OCI-LY1 (cell line): ENCODE measurements at regions not wholly inside any gene's neighbourhood (a gene's known extent, or its start where the extent isn't known, plus 50 kb on each side); places are given as distances from the start of the nearest gene placed in this dataset.
"Not testable (repeated sequence)": the region's sequence is repeated elsewhere in the genome, so short reads cannot be mapped to it uniquely, and the experiment has no call there.

Source experiments
- H2AFZ ChIP-seq: fragments of 200-600 bp; sonication (generic), shearing (Covaris generic); 2 replicates; pipeline ENCODE4 v1.6.0; 2014; ENCODE audit warnings: antibody characterized with exemption, mild to moderate bottlenecking, low read length
- H3F3A ChIP-seq: fragments of 200-600 bp; sonication (generic), shearing (Covaris generic); 2 replicates; pipeline ENCODE4 v1.6.0; 2014; ENCODE audit warnings: mild to moderate bottlenecking, antibody characterized with exemption, low read length, moderate library complexity; ENCODE audit not compliant: insufficient read depth
- H3K27ac ChIP-seq: fragments of 200-600 bp; sonication (generic); 2 replicates; pipeline ENCODE4 v1.5.1; 2014; ENCODE audit warnings: low read length, mixed run types, mild to moderate bottlenecking, low read depth; ENCODE audit not compliant: poor library complexity, severe bottlenecking
- H3K27me3 ChIP-seq: fragments of 200-600 bp; sonication (generic); 2 replicates; pipeline ENCODE4 v1.6.0; 2014; ENCODE audit warnings: antibody characterized with exemption, mild to moderate bottlenecking, low read length, moderate library complexity; ENCODE audit not compliant: insufficient read depth
- H3K36me3 ChIP-seq: fragments of 200-600 bp; sonication (generic); 2 replicates; pipeline ENCODE4 v1.6.1; 2014; ENCODE audit warnings: mild to moderate bottlenecking, antibody characterized with exemption, low read length, moderate library complexity, mixed read lengths; ENCODE audit not compliant: insufficient read depth
- H3K4me1 ChIP-seq: fragments of 200-600 bp; sonication (generic); 2 replicates; pipeline ENCODE4 v1.5.1; 2014; ENCODE audit warnings: mild to moderate bottlenecking, low read length, moderate library complexity; ENCODE audit not compliant: insufficient read depth, severe bottlenecking
- H3K4me2 ChIP-seq: fragments of 200-600 bp; sonication (generic), shearing (Covaris generic); 2 replicates; pipeline ENCODE4 v1.6.1; 2014; ENCODE audit warnings: low read length
- H3K4me3 ChIP-seq: fragments of 200-600 bp; sonication (generic); 2 replicates; pipeline ENCODE4 v1.5.1; 2014; ENCODE audit warnings: low read length, low read depth, mild to moderate bottlenecking, mixed read lengths; ENCODE audit not compliant: poor library complexity, severe bottlenecking
- H3K79me2 ChIP-seq: fragments of 200-600 bp; shearing (Covaris generic); 2 replicates; pipeline ENCODE4 v1.6.1; 2016; ENCODE audit warnings: mixed run types, low read length, mixed read lengths; ENCODE audit not compliant: insufficient read depth
- H3K9ac ChIP-seq: fragments of 200-600 bp; sonication (generic), shearing (Covaris generic); 2 replicates; pipeline ENCODE4 v1.6.1; 2014; ENCODE audit warnings: mild to moderate bottlenecking, low read length, mixed read lengths
- H3K9me2 ChIP-seq: fragments of 200-600 bp; sonication (generic), shearing (Covaris generic); 2 replicates; pipeline ENCODE4 v1.6.1; 2014; ENCODE audit warnings: low read depth, mild to moderate bottlenecking, low read length, mixed read lengths
- H3K9me3 ChIP-seq: fragments of 200-600 bp; shearing (Covaris generic); 2 replicates; pipeline ENCODE4 v1.6.1; 2014; ENCODE audit warnings: low read length, mixed read lengths
- H4K20me1 ChIP-seq: fragments of 200-600 bp; sonication (generic), shearing (Covaris generic); 2 replicates; pipeline ENCODE4 v1.6.0; 2016; ENCODE audit warnings: mild to moderate bottlenecking, low read length; ENCODE audit not compliant: insufficient read depth
- EZH2 ChIP-seq: fragments of 200-600 bp; sonication (generic), shearing (Covaris generic); IDR thresholded peaks from 2 replicates; pipeline ENCODE4 v1.8.0; 2017; ENCODE audit warnings: borderline replicate concordance, mixed run types, mild to moderate bottlenecking, antibody characterized with exemption, low read length, moderate library complexity, mixed read lengths
- TF ChIP-seq, protein P1 (sequence below): fragments of 200-600 bp; sonication (generic), shearing (Covaris generic); IDR thresholded peaks from 2 replicates; pipeline ENCODE4 v1.5.1; 2017; ENCODE audit warnings: mild to moderate bottlenecking, antibody characterized with exemption, low read length, moderate library complexity, mixed read lengths

DNA sequence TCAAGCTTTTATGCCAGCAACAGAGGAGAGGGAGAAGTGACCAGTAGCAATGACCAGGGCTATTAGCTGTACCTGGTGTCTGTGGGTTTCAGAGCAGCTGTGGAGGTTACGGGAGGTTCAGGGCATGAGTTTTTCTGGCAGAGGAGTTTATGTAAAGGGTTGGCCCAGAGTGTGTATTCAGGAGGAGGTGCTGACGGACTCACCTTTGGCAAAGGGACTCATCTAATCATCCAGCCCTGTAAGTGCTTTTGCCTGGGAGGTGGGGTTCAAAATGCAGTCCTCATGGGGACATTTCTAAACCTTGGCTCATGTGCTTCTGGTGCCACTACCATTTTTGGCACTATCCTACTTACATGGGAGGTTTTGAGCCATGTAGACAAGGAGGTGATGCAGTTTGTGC, 95.3 kb downstream of the DAD1 start:
- Histone ChIP-seq H3K9ac (peak overlapping the region; percentile 96), H3K4me2 (peak overlapping the region; percentile 90), H3K4me1 (peaks cover 100% of the 10 kb centered on the region)

DNA sequence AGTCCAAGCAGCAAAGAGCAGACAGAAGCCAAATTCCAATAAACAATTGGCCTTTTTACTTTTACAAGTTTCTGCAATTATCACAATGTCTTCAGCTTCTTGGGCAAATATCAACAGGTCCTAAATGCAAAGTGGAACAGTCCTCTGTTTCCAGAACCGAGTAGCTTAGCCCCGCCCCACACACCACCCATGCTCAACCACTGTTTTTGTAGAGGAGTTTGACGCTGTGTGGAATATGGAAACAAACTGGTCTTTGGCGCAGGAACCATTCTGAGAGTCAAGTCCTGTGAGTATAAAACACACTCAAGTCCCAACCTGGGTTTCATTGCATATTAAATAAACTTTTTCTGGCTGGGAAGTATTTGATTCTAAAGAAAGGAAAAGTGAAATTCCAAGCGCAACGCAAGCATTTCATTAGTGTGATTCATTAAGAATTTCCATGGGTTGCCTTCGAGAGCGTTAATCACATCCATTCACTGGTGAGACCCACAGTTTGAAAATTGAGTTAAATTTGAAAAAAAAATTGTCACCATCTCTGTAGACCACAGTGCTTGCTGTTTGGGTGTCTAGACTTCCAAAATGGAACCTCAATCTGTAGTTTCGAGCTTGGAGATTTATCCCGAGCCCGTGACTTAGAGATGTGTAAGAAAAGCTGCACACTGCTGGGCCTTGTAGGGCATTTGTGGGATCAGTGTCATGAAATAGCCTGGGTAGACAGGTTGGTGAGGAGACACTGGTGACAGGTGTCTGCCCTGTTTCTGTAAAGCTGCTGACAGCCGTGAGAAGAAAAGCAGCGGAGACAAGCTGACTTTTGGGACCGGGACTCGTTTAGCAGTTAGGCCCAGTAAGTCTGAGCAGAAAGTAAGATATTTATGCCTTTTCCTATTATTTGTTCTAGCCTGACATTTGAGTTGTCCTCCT, 96.1 kb downstream of the DAD1 start:
- Histone ChIP-seq H3K79me2 (peaks cover 10% of the 10 kb centered on the region; the same call in 1 of the 2 replicates), H3K9me2 (no peaks in the 10 kb centered on the region), H3K4me1 (peaks cover 100% of the 10 kb centered on the region), H3K4me2 (peak overlapping the region; percentile 90), H3K27me3 (no peaks in the 10 kb centered on the region), H3F3A (peaks cover 10% of the 10 kb centered on the region), H3K4me3 (peak overlapping the region; percentile 65), H4K20me1 (no peaks in the 10 kb centered on the region), H3K9me3 (no peaks in the 10 kb centered on the region), H2AFZ (no peak overlapping the region), H3K9ac (peak overlapping the region; percentile 96), H3K36me3 (peaks cover 6% of the 10 kb centered on the region; the same call in 1 of the 2 replicates), H3K27ac (peak overlapping the region; percentile 98)
- no peak for TF ChIP-seq EZH2
- TF ChIP-seq, protein P1, sequence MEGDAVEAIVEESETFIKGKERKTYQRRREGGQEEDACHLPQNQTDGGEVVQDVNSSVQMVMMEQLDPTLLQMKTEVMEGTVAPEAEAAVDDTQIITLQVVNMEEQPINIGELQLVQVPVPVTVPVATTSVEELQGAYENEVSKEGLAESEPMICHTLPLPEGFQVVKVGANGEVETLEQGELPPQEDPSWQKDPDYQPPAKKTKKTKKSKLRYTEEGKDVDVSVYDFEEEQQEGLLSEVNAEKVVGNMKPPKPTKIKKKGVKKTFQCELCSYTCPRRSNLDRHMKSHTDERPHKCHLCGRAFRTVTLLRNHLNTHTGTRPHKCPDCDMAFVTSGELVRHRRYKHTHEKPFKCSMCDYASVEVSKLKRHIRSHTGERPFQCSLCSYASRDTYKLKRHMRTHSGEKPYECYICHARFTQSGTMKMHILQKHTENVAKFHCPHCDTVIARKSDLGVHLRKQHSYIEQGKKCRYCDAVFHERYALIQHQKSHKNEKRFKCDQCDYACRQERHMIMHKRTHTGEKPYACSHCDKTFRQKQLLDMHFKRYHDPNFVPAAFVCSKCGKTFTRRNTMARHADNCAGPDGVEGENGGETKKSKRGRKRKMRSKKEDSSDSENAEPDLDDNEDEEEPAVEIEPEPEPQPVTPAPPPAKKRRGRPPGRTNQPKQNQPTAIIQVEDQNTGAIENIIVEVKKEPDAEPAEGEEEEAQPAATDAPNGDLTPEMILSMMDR: no peak

More for the DNA sequence above, 95.3 kb downstream of the DAD1 start:
- Histone ChIP-seq H3K9me3 (no peaks in the 10 kb centered on the region), H4K20me1 (no peaks in the 10 kb centered on the region), H3K79me2 (peaks cover 11% of the 10 kb centered on the region; the same call in 1 of the 2 replicates), H3K27ac (peak overlapping the region; percentile 98), H3K4me3 (peak overlapping the region; percentile 65), H3K27me3 (no peaks in the 10 kb centered on the region), H3K36me3 (peaks cover 10% of the 10 kb centered on the region; the same call in 1 of the 2 replicates), H3K9me2 (no peaks in the 10 kb centered on the region), H2AFZ (no peak overlapping the region), H3F3A (peaks cover 10% of the 10 kb centered on the region; the same call in 1 of the 2 replicates)
- TF ChIP-seq, protein P1: no peak
- TF ChIP-seq EZH2: no peak

DNA sequence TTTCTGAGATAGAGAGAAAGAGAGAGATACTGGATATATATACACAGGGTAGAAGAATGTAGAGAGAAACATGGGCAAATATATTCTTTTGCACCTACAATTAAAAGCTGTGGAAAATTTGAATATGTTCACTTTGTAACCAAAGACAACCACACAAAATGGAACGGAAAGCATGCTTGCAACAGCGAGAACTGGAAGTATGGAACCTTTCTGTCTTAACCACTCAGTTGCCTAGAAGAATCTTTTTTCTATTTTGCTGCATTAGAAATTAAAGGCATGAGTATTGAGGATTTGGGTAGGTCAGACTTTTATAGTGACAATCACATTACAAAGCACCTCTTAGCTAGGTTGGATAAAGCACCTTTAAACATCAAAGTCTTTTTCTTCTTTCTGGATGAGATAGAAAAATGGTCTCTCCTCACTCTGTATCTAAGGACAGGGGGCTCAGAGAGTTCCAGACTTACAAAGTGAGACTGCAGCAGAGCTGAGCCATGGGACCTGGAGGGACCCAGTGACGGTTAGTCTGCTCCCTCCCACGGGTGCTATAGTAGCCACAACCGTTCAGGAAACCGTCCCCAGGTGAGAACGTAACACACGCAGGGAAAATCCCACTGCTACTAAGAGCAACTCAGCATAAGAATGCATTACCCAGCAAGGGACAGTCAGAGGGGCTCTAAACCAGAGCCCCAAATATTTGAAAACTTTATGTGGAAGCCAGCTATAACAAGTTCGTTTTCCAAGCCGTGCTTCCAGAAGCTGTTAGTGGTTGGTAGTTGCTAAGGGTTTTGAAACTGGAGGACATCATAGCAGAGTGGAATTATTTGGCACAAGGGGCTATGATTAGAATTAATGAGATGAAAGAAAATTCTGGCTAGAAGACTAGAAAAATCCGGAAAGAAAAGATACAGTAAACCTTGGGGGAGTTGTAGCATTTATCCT, 97.1 kb downstream of the DAD1 start:
- peaks cover 10% of the 10 kb centered on the region for H3F3A ChIP-seq
- H2AFZ ChIP-seq: no peak overlapping the region
- no peaks in the 10 kb centered on the region for H3K9me2 ChIP-seq
- peak overlapping the region; percentile 96 for H3K9ac ChIP-seq
- peaks cover 100% of the 10 kb centered on the region for H3K4me1 ChIP-seq
- H4K20me1 ChIP-seq: no peaks in the 10 kb centered on the region
- peaks cover 5% of the 10 kb centered on the region; the same call in 1 of the 2 replicates for H3K79me2 ChIP-seq
- no peaks in the 10 kb centered on the region for H3K27me3 ChIP-seq
- H3K9me3 ChIP-seq: no peaks in the 10 kb centered on the region
- H3K27ac ChIP-seq: peak overlapping the region; percentile 98
- no peaks in the 10 kb centered on the region; the same call in 1 of the 2 replicates for H3K36me3 ChIP-seq
- no peak for TF ChIP-seq EZH2
- TF ChIP-seq, protein P1: no peak
- peak overlapping the region; percentile 65 for H3K4me3 ChIP-seq
- H3K4me2 ChIP-seq: peak overlapping the region; percentile 90

DNA sequence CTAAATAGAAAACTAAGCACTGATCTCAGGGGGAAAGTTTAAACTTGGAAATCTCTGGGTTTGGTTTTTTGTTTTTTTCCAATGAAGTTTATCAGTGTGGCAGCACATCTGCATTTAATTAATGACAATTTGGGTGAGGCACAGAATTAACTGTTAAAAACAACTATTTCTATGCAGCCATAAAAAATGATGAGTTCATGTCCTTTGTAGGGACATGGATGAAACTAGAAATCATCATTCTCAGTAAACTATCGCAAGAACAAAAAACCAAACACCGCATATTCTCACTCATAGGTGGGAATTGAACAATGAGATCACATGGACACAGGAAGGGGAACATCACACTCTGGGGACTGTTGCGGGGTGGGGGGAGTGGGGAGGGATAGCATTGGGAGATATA, 98.0 kb downstream of the DAD1 start:
- H3F3A ChIP-seq, H3K36me3 ChIP-seq, H3K27me3 ChIP-seq, H2AFZ ChIP-seq, H3K79me2 ChIP-seq, H3K9me2 ChIP-seq, H4K20me1 ChIP-seq, H3K9me3 ChIP-seq: not testable (repeated sequence)
- peak overlapping the region; percentile 90 for H3K4me2 ChIP-seq
- peaks cover 100% of the 10 kb centered on the region for H3K4me1 ChIP-seq
- peak overlapping the region; percentile 98 for H3K27ac ChIP-seq
- peak overlapping the region; percentile 65 for H3K4me3 ChIP-seq
- peak overlapping the region; percentile 96 for H3K9ac ChIP-seq
